ENCODE measurements at regions not wholly inside any gene's neighbourhood (a gene's known extent, or its start where the extent isn't known, plus 50 kb on each side); places are given as distances from the start of the nearest gene placed in this dataset.
"Not testable (repeated sequence)": the region's sequence is repeated elsewhere in the genome, so short reads cannot be mapped to it uniquely, and the experiment has no call there.

GRCh38 chr19:28582344-28582743 lies 630.6 kb downstream of the UQCRFS1 start:
- no peak for ATAC-seq (replicated peaks in 6 of 8)
- no peak overlapping the region for H3K27ac ChIP-seq
- in situ Hi-C loops (cut with MboI; ENCODE audit: low pct_unique_long_range_greater_than_20kb in 2 of 9, low sequenced_read_pairs in 9 of 9, unreplicated experiment in 9 of 9): no loop called here
- H3K4me1 ChIP-seq (replicated peaks in 1 of 2): peaks cover 16 to 26% of the 10 kb centered on the region in 2 donors
- H3K4me3 ChIP-seq: no peak overlapping the region
- WGBS, 10 experiments: 23 to 100% (median 94%) methylated on average over 1 to 6 of the region's 6 CpGs; no CpG with 5 or more reads in 1 of the 10 experiments

DNA sequence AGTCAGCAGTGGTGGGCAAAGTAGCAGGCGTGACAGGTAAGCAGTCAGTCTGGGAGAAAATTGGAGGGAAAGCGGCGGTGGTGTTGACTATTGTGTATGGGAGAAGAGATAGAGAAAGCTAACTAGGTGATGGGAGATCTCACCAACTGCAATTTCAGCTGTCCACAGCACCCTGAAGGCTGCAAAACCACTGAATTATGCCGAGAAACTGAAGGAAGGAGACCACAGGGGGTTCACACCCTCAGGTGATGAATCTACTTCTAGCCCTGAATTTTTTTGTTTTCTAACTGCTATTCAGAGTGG lies 631.5 kb downstream of the UQCRFS1 start:
- H3K4me1 ChIP-seq (replicated peaks in 1 of 2): peaks cover 19 to 28% of the 10 kb centered on the region in 2 donors
- 0 to 100% (median 67%) methylated on average over 1 to 3 of the region's 4 CpGs; no CpG with 5 or more reads in 4 of the 10 experiments for WGBS, 10 experiments
- in situ Hi-C loops (cut with MboI; ENCODE audit: low pct_unique_long_range_greater_than_20kb in 2 of 9, low sequenced_read_pairs in 9 of 9, unreplicated experiment in 9 of 9): no loop called here
- no peak overlapping the region for H3K4me3 ChIP-seq
- ATAC-seq (replicated peaks in 6 of 8): no peak
- H3K27ac ChIP-seq: no peak overlapping the region

GRCh38 chr19:28578786-28579505 lies 634.0 kb downstream of the UQCRFS1 start:
- H3K4me3 ChIP-seq: no peak overlapping the region
- in situ Hi-C loops (cut with MboI; ENCODE audit: low pct_unique_long_range_greater_than_20kb in 2 of 9, low sequenced_read_pairs in 9 of 9, unreplicated experiment in 9 of 9): no loop called here
- no peak for ATAC-seq (replicated peaks in 6 of 8)
- 40 to 100% (median 100%) methylated on average over 1 to 4 of the region's 6 CpGs; no CpG with 5 or more reads in 5 of the 10 experiments for WGBS, 10 experiments
- H3K27ac ChIP-seq: peak overlapping the region in 1 of 2 donors; percentile 36
- H3K4me1 ChIP-seq (replicated peaks in 1 of 2): peaks cover 19 to 24% of the 10 kb centered on the region in 2 donors

GRCh38 chr19:28578208-28578607 lies 634.7 kb downstream of the UQCRFS1 start:
- 53 to 100% (median 75%) methylated on average over 1 to 5 of the region's 8 CpGs; no CpG with 5 or more reads in 5 of the 10 experiments for WGBS, 10 experiments

DNA sequence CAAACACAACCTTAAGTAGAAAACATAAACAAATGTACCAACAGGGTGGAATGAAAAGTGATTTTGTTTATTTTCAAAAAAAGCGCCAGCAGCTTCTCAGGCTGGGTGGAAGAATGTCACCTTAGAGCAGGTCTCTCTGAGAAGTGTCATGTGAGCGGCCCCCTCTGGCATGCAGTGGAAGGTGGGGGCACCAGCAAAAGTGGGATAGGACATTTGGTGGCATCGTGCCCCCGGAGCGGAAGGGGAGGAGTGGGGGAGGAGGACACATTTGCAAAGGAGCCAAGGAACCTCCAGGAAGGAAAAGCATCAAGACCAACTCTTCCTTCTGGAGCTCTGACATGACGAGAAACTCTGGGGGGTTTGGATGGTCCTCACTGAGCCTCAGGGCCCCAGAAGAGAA lies 635.3 kb downstream of the UQCRFS1 start:
- Histone ChIP-seq H3K27ac (peak overlapping the region; percentile 8 to 49), H3K4me3 (no peak overlapping the region), H3K4me1 (replicated peaks in 1 of 2) (peaks cover 19% of the 10 kb centered on the region in 2 donors)
- 3 to 100% (median 49%) methylated on average over 3 to 5 of the region's 6 CpGs; no CpG with 5 or more reads in 4 of the 10 experiments for WGBS, 10 experiments
- ATAC-seq (replicated peaks in 6 of 8): no peak
- in situ Hi-C loops (cut with MboI; ENCODE audit: low pct_unique_long_range_greater_than_20kb in 2 of 9, low sequenced_read_pairs in 9 of 9, unreplicated experiment in 9 of 9): no loop called here

More at GRCh38 chr19:28578208-28578607, 634.7 kb downstream of the UQCRFS1 start:
- ATAC-seq (replicated peaks in 6 of 8): no peak
- in situ Hi-C loops (cut with MboI; ENCODE audit: low pct_unique_long_range_greater_than_20kb in 2 of 9, low sequenced_read_pairs in 9 of 9, unreplicated experiment in 9 of 9): no loop called here
- Histone ChIP-seq H3K4me3 (no peak overlapping the region), H3K4me1 (replicated peaks in 1 of 2) (peaks cover 19% of the 10 kb centered on the region in 2 donors), H3K27ac (peak overlapping the region in 1 of 2 donors; percentile 49)

DNA sequence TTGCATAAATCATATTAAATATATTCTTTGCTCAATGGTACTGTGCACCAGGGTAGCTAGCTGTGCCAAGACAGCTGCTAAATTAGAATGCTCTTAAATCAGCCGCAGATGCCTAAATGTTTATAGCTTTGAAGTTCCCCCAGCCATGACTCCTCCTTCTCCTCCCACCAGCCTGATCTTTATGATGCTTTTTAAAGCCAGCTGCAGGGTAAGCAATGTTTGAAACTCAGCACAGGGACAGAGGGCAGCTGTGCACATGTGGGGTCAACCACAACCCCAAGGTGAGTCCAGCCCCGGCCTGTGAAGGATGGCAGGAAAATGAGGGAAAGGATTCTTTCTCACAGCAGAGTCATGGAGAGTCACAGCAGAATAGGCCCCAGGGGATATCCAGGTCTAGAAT lies 635.7 kb downstream of the UQCRFS1 start:
- peak in 5 of 8 experiments; percentile 34 to 95 (median 83) for ATAC-seq (replicated peaks in 6 of 8)
- WGBS, 10 experiments: 17 to 67% (median 55%) methylated on average over 1 to 2 of the region's 2 CpGs; no CpG with 5 or more reads in 4 of the 10 experiments
- Histone ChIP-seq H3K4me3 (no peak overlapping the region), H3K4me1 (replicated peaks in 1 of 2) (peaks cover 19% of the 10 kb centered on the region in 2 donors), H3K27ac (peak overlapping the region in 1 of 2 donors; percentile 49)
- in situ Hi-C loops (cut with MboI; ENCODE audit: low pct_unique_long_range_greater_than_20kb in 2 of 9, low sequenced_read_pairs in 9 of 9, unreplicated experiment in 9 of 9): no loop called here

DNA sequence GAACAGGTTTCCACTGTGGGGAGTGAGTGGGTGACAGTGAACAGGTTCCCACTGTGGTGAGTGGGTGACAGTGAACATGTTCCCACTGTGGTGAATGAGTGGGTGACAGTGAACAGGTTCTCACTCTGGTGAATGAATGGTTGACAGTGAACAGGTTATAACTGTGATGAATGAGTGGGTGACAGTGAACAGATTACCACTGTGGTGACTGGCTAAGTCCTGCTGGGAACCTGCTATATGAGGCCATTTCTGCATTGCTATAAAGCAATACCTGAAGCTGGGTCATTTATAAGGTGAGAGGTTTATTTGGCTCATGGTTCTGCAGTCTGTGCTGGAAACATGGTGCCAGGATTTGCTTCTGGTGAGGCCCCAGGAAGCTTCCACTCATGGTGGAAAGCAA lies 637.1 kb downstream of the UQCRFS1 start:
- in situ Hi-C loops (cut with MboI; ENCODE audit: low pct_unique_long_range_greater_than_20kb in 2 of 9, low sequenced_read_pairs in 9 of 9, unreplicated experiment in 9 of 9): no loop called here
- H3K27ac ChIP-seq: no peak overlapping the region

GRCh38 chr19:28575312-28575711 lies 637.6 kb downstream of the UQCRFS1 start:
- H3K4me3 ChIP-seq; H3K27ac ChIP-seq; in situ Hi-C loops (cut with MboI; ENCODE audit: low pct_unique_long_range_greater_than_20kb in 2 of 9, low sequenced_read_pairs in 9 of 9, unreplicated experiment in 9 of 9); ATAC-seq (replicated peaks in 6 of 8): not testable (repeated sequence)
- peaks cover 20 to 27% of the 10 kb centered on the region in 2 donors for H3K4me1 ChIP-seq (replicated peaks in 1 of 2)

More for the DNA sequence above, 637.1 kb downstream of the UQCRFS1 start:
- no peak overlapping the region for H3K4me3 ChIP-seq
- ATAC-seq (replicated peaks in 6 of 8): no peak
- H3K4me1 ChIP-seq (replicated peaks in 1 of 2): peaks cover 19 to 22% of the 10 kb centered on the region in 2 donors

GRCh38 chr19:28574212-28574611 lies 638.7 kb downstream of the UQCRFS1 start:
- peaks cover 27 to 38% of the 10 kb centered on the region in 2 donors for H3K4me1 ChIP-seq (replicated peaks in 1 of 2)
- no peak overlapping the region for H3K27ac ChIP-seq
- H3K4me3 ChIP-seq: no peak overlapping the region
- 0 to 92% (median 80%) methylated on average over 1 to 4 of the region's 4 CpGs; no CpG with 5 or more reads in 3 of the 10 experiments for WGBS, 10 experiments
- no peak for ATAC-seq (replicated peaks in 6 of 8)
- in situ Hi-C loops (cut with MboI; ENCODE audit: low pct_unique_long_range_greater_than_20kb in 2 of 9, low sequenced_read_pairs in 9 of 9, unreplicated experiment in 9 of 9): no loop called here

DNA sequence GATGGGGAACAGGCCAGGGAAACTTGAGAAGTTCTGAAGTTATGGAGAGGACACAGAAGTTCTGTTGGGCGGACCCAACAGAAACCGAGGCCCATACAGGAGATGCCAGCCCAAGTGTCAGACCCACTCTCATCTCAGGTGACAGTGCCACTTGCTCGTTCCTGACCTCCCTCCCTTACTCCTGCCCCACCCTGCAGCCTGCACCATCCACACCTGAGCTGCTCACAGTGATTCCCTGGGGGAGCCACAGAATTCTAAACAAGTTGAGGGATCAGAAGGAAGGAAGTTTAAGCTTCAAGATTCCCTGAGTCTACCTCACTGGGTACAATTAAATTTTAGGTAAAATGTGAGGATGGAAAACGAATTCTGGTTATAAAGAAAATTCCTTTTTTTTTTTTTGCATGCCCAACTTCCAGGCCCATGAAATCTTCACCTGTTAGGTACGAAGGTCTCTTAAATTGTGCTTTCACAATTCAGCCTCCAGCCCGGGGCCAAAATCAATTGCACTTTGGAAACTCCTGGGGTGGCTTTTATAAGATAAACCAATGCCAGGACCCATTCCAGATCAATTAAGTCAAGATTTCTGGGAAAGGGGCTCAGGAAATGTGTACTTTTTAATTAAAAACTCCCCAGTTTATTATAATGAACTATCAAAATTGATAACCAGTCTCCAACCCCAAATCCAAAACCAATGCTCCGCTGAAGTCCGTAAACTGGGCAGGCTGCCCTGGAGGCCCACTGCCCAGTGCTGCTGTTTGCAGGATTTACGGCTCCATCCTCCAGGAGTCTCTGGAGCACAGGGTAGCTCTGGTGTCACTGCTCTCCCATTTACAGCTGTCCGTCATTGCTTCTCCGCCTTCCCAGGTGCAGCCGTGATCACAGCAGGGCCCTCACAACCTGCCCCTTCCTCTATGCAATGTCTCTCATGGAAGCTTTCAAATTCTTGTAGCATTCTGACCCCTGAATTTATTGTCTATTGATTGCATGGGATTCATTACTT lies 643.5 kb downstream of the UQCRFS1 start:
- Histone ChIP-seq H3K4me3 (no peak overlapping the region), H3K4me1 (replicated peaks in 1 of 2) (peaks cover 9 to 22% of the 10 kb centered on the region in 2 donors), H3K27ac (no peak overlapping the region)
- in situ Hi-C loops (cut with MboI; ENCODE audit: low pct_unique_long_range_greater_than_20kb in 2 of 9, low sequenced_read_pairs in 9 of 9, unreplicated experiment in 9 of 9): no loop called here
- ATAC-seq (replicated peaks in 6 of 8): peak in 5 of 8 experiments; percentile 41 to 99 (median 88)
- 9 to 77% (median 56%) methylated on average over 1 to 8 of the region's 12 CpGs; no CpG with 5 or more reads in 2 of the 10 experiments for whole genome bisulfite sequencing, 10 experiments

- in situ Hi-C loops (cut with MboI; ENCODE audit: low pct_unique_long_range_greater_than_20kb in 2 of 9, low sequenced_read_pairs in 9 of 9, unreplicated experiment in 9 of 9): no loop called here
- no peak for ATAC-seq (replicated peaks in 6 of 8)
- WGBS, 10 experiments: 40 to 100% (median 90%) methylated on average over 1 of the region's 1 CpG; no CpG with 5 or more reads in 6 of the 10 experiments
These were observed 645.1 kb downstream of the UQCRFS1 start for GRCh38 chr19:28567834-28568233.

GRCh38 chr19:28563964-28564921 lies 648.7 kb downstream of the UQCRFS1 start:
- Histone ChIP-seq H3K4me3 (no peak overlapping the region), H3K27ac (no peak overlapping the region), H3K4me1 (replicated peaks in 1 of 2) (peaks cover 0 to 3% of the 10 kb centered on the region in 2 donors)
- 23 to 94% (median 77%) methylated on average over 1 to 10 of the region's 13 CpGs; no CpG with 5 or more reads in 1 of the 10 experiments for WGBS, 10 experiments
- in situ Hi-C loops (cut with MboI; ENCODE audit: low pct_unique_long_range_greater_than_20kb in 2 of 9, low sequenced_read_pairs in 9 of 9, unreplicated experiment in 9 of 9): no loop called here
- peak in 4 of 8 experiments; percentile 32 to 69 (median 49) for ATAC-seq (replicated peaks in 6 of 8)

More at GRCh38 chr19:28567834-28568233, 645.1 kb downstream of the UQCRFS1 start:
- Histone ChIP-seq H3K4me3 (no peak overlapping the region), H3K4me1 (replicated peaks in 1 of 2) (peaks cover 9 to 22% of the 10 kb centered on the region in 2 donors), H3K27ac (no peak overlapping the region)

Data from motor neuron (in vitro differentiated cells).